Thyroid gland (tissue), 4 donors: ENCODE measurements at regions not wholly inside any gene's neighbourhood (a gene's known extent, or its start where the extent isn't known, plus 50 kb on each side); places are given as distances from the start of the nearest gene placed in this dataset.

ENCODE experiments used
- DNase-seq, 2 donors: peaks; one replicate each; pipeline ENCODE4 v3.0.0-alpha.2; 2019
- H3K27ac ChIP-seq, 3 donors: fragments of 200-600 bp; sonication (generic); 1 replicate in 2 of 3; 2 replicates in 1 of 3; pipeline ENCODE4 v1.5.1; 2016 to 2019; ENCODE audit warnings: mild to moderate bottlenecking in 1 of 3, moderate library complexity in 1 of 3
- H3K27me3 ChIP-seq: fragments of 200-600 bp; sonication (generic); one replicate; pipeline ENCODE4 v1.5.1; 2019
- H3K36me3 ChIP-seq, 2 donors: fragments of 200-600 bp; sonication (generic); one replicate each; pipeline ENCODE4 v1.5.1; 2016 to 2019
- H3K4me1 ChIP-seq, 2 donors: fragments of 200-600 bp; sonication (generic); one replicate each; pipeline ENCODE4 v1.5.1; 2017 to 2019
- H3K4me3 ChIP-seq, 3 donors: fragments of 200-600 bp; sonication (generic); replicated peaks in 1 of 3; 1 replicate in 2 of 3; 2 replicates in 1 of 3; pipeline ENCODE4 v1.5.1; 2016; ENCODE audit warnings: mild to moderate bottlenecking in 1 of 3
- H3K9me3 ChIP-seq: fragments of 200-600 bp; sonication (generic); one replicate; pipeline ENCODE4 v1.5.1; 2017
- CTCF ChIP-seq, 6 experiments: fragments of 200-600 bp in 3 of 6; fragments of 450-650 bp in 3 of 6; sonication (generic) in 3 of 6; IDR thresholded peaks; one replicate each; pipeline ENCODE4 v1.5.1; 2016 to 2019; ENCODE audit warnings: antibody characterized with exemption in 6 of 6, mild to moderate bottlenecking in 2 of 6, inconsistent platforms in 1 of 6, moderate library complexity in 1 of 6
- POLR2A ChIP-seq, 2 donors: fragments of 450-650 bp; IDR thresholded peaks; one replicate each; pipeline ENCODE4 v1.6.1; 2017; ENCODE audit warnings: antibody characterized with exemption in 2 of 2, mild to moderate bottlenecking in 2 of 2, moderate library complexity in 1 of 2
- WGBS, 2 donors: methylation state at CpG; one replicate each; pipeline ENCODE4 v1.1.5; 2017; 5-methylcytosine and 5-hydroxymethylcytosine counted together
- intact Hi-C: fragments of 100-400 bp; cut with DNase I; formaldehyde crosslinking; loops from one replicate; pipeline ENCODE4 v1.15.1; 2023

- Histone ChIP-seq H3K4me1 (peaks cover 0 to 20% of the 10 kb centered on the region in 2 donors), H3K9me3 (no peaks in the 10 kb centered on the region), H3K27me3 (no peaks in the 10 kb centered on the region), H3K4me3 (no peak overlapping the region), H3K36me3 (no peaks in the 10 kb centered on the region), H3K27ac (no peak overlapping the region)
- intact Hi-C loops: no loop called here
- DNase-seq: no peak
- WGBS, 2 donors: 68 to 77% methylated on average over 3 of the region's 3 CpGs
- no peak for TF ChIP-seq CTCF (IDR thresholded peaks at IDR 0.05)
- no peak for TF ChIP-seq POLR2A (IDR thresholded peaks at IDR 0.05)
These were observed 106.8 kb upstream of the SERPINE2 start for GRCh38 chr2:224145751-224146355.

DNA sequence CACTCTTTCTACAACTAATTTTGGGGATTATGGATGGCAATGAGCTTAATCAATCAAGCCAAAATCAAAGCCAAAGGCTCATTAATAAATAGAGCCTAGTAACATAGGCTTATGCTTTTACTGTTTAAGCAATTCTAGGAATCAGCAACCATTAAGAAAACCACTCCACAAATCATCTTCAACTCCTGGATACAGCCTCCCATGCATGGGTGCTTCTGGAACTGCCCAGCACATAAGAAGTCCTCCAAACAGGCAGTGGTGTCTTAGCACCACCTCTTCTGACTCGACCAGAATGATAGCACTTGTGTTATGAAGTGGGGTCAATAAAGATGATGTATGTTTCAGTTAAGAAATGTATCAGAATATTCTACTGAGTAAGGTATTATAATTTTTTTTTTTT, 104.4 kb upstream of the SERPINE2 start:
- 22 to 30% methylated on average over 1 of the region's 1 CpG for WGBS, 2 donors
- Histone ChIP-seq H3K27me3 (no peaks in the 10 kb centered on the region), H3K4me3 (no peak overlapping the region), H3K9me3 (no peaks in the 10 kb centered on the region), H3K4me1 (peaks cover 0 to 20% of the 10 kb centered on the region in 2 donors), H3K36me3 (no peaks in the 10 kb centered on the region), H3K27ac (no peak overlapping the region)
- intact Hi-C loops: no loop called here
- DNase-seq: peak; percentile 18 to 20
- TF ChIP-seq CTCF (IDR thresholded peaks at IDR 0.05): no peak

- 49 to 57% methylated on average over 4 of the region's 4 CpGs for WGBS, 2 donors
- H3K4me1 ChIP-seq: peaks cover 0 to 20% of the 10 kb centered on the region in 2 donors
- intact Hi-C loops: no loop called here
- no peaks in the 10 kb centered on the region for H3K27me3 ChIP-seq
- no peaks in the 10 kb centered on the region for H3K9me3 ChIP-seq
- no peak for DNase-seq
- peak in 2 of 6 experiments; percentile 8 to 16 for TF ChIP-seq CTCF (IDR thresholded peaks at IDR 0.05)
- TF ChIP-seq POLR2A (IDR thresholded peaks at IDR 0.05): no peak
- H3K27ac ChIP-seq: no peak overlapping the region
- no peak overlapping the region for H3K4me3 ChIP-seq
- H3K36me3 ChIP-seq: no peaks in the 10 kb centered on the region
These were observed 103.6 kb upstream of the SERPINE2 start for GRCh38 chr2:224142397-224143312.

DNA sequence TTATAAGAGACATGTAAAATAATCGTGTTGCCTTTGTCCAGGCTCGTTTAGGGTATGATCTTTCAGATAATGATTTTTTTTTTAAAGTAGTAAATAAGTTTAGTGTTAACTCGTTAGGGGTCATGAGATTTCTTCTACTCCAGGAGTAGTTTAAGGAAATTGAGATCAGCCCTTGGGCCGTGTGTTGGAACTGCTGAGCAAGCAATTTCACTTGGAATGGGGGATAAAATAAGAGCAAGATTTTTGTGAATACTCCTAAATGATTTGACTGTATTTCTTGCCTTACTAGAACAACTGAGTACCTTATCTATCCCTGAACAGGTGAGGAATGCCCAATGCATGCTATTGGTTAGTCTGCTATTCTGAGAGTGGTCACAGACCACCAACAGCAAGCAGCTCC, 102.2 kb upstream of the SERPINE2 start:
- H3K27me3 ChIP-seq: no peaks in the 10 kb centered on the region
- no peak overlapping the region for H3K4me3 ChIP-seq
- 78 to 81% methylated on average over 4 of the region's 4 CpGs for WGBS, 2 donors

More for the DNA sequence above, 102.2 kb upstream of the SERPINE2 start:
- TF ChIP-seq CTCF (IDR thresholded peaks at IDR 0.05): no peak
- TF ChIP-seq POLR2A (IDR thresholded peaks at IDR 0.05): no peak
- no peak overlapping the region for H3K27ac ChIP-seq
- DNase-seq: no peak
- no peaks in the 10 kb centered on the region for H3K9me3 ChIP-seq
- no peaks in the 10 kb centered on the region for H3K36me3 ChIP-seq
- peaks cover 0 to 19% of the 10 kb centered on the region in 2 donors for H3K4me1 ChIP-seq
- intact Hi-C loops: no loop called here
